K562 (cell line): ENCODE measurements at regions not wholly inside any gene's neighbourhood (a gene's known extent, or its start where the extent isn't known, plus 50 kb on each side); places are given as distances from the start of the nearest gene placed in this dataset.

ENCODE experiments used
- ATAC-seq: fragments of 200-7000 bp; cut with Tn5 transposase; 3 replicates; pipeline ENCODE4 v1.9.1; 2020; ENCODE audit warnings: moderate library complexity
- BruUV-seq: library from RNA; stranded (reverse); fragments of 400-500 nt; replicated peaks from 2 replicates; lab custom pipeline; 2021; lab: Mats Ljungman, UMichigan
- CTCF ChIA-PET: fragments of 300-600 bp; formaldehyde crosslinking; extraction: SDS; loops from one replicate; lab custom pipeline; 2021; ENCODE audit warnings: low intra/inter-chr PET ratio; lab: Yijun Ruan, JAX
- POLR2A ChIA-PET: fragments of 300-600, 350-650 bp; sonication (Branson Sonifier 250); formaldehyde crosslinking; extraction: SDS; loops from one replicate; lab custom pipeline; 2021; ENCODE audit warnings: antibody characterized with exemption, inconsistent platforms; lab: Yijun Ruan, JAX
- DNase-seq, 4 experiments: peaks; one replicate each; pipeline versions ENCODE4 v3.0.0 to v3.0.0-alpha.2; 2011 to 2018; ENCODE audit warnings: low spot score in 3 of 4, mixed read lengths in 3 of 4; ENCODE audit errors: extremely low read depth in 1 of 4
- FAIRE-seq: peaks from 2 replicates; lab custom pipeline; 2011; peaks lifted over from hg19 to GRCh38; lab: Jason Lieb, UNC
- H2AFZ ChIP-seq: 2 replicates; pipeline ENCODE4 v1.6.0; 2011; ENCODE audit warnings: low read depth, low read length, control low read depth, inconsistent platforms
- H3K27ac ChIP-seq: fragments of 200-600 bp; 3 replicates; pipeline ENCODE4 v1.8.0; 2011; ENCODE audit warnings: low read depth, mild to moderate bottlenecking, control low read depth, inconsistent platforms, low read length, moderate library complexity, mixed read lengths; ENCODE audit errors: extremely low read depth
- H3K27me3 ChIP-seq, 2 experiments: fragments of 300-600 bp in 1 of 2; 2 replicates in 1 of 2; 3 replicates in 1 of 2; pipeline versions ENCODE4 v1.6.0 to v1.8.0; 2011; ENCODE audit warnings: inconsistent platforms in 2 of 2, low read length in 2 of 2, mild to moderate bottlenecking in 1 of 2, mixed read lengths in 1 of 2, moderate library complexity in 1 of 2; ENCODE audit not compliant: control insufficient read depth in 2 of 2, insufficient read depth in 2 of 2
- H3K36me3 ChIP-seq: fragments of 300-600 bp; 3 replicates; pipeline ENCODE4 v1.8.0; 2011; ENCODE audit warnings: mild to moderate bottlenecking, low read length, inconsistent platforms; ENCODE audit not compliant: control insufficient read depth, insufficient read depth
- H3K4me1 ChIP-seq, 2 experiments: fragments of 200-600 bp in 1 of 2; replicated peaks in 1 of 2; 2 replicates in 1 of 2; 3 replicates in 1 of 2; pipeline versions ENCODE4 v1.5.1 to v1.8.0; 2011; ENCODE audit warnings: inconsistent platforms in 2 of 2, low read length in 2 of 2, mild to moderate bottlenecking in 1 of 2, mixed read lengths in 1 of 2, moderate library complexity in 1 of 2; ENCODE audit not compliant: control insufficient read depth in 2 of 2, insufficient read depth in 2 of 2
- H3K4me2 ChIP-seq: 2 replicates; pipeline ENCODE4 v1.6.1; 2011; ENCODE audit warnings: low read length, control low read depth, inconsistent platforms, mixed read lengths; ENCODE audit not compliant: insufficient read depth
- H3K4me3 ChIP-seq: fragments of 200-600 bp; sonication (generic), shearing (Covaris generic); 2 replicates; pipeline ENCODE4 v1.5.1; 2016; ENCODE audit warnings: control low read depth, inconsistent platforms
- H3K79me2 ChIP-seq: fragments of 200-600 bp; 3 replicates; pipeline ENCODE4 v1.8.0; 2011; ENCODE audit warnings: low read length, inconsistent platforms; ENCODE audit not compliant: control insufficient read depth, insufficient read depth
- H3K9ac ChIP-seq, 2 experiments: 2 replicates each; pipeline versions ENCODE4 v1.6.0 to v1.6.1; 2011; ENCODE audit warnings: low read depth in 2 of 2, low read length in 2 of 2, control low read depth in 1 of 2, inconsistent platforms in 1 of 2, mild to moderate bottlenecking in 1 of 2, mixed read lengths in 1 of 2; ENCODE audit not compliant: insufficient read depth in 1 of 2
- H3K9me1 ChIP-seq: one replicate; pipeline ENCODE4 v1.6.0; 2011; ENCODE audit warnings: inconsistent platforms, mild to moderate bottlenecking, low read length, moderate library complexity; ENCODE audit not compliant: control insufficient read depth, insufficient read depth
- H3K9me3 ChIP-seq: replicated peaks from 2 replicates; pipeline ENCODE4 v1.5.1; 2011; ENCODE audit warnings: low read depth, low read length, inconsistent platforms; ENCODE audit not compliant: control insufficient read depth, insufficient read depth
- H4K20me1 ChIP-seq: replicated peaks from 2 replicates; pipeline ENCODE4 v1.6.1; 2011; ENCODE audit warnings: low read length, inconsistent platforms, mixed read lengths; ENCODE audit not compliant: control insufficient read depth, insufficient read depth
- CBFA2T3 ChIP-seq: fragments of 450-650 bp; IDR thresholded peaks from 2 replicates; pipeline ENCODE4 v1.6.1; 2017
- CBX1 ChIP-seq: sonication (generic); IDR thresholded peaks from 2 replicates; pipeline ENCODE4 v1.6.1; 2016; ENCODE audit warnings: antibody characterized with exemption, low read depth, mild to moderate bottlenecking
- CREB1 ChIP-seq, 2 experiments: sonication (generic) in 1 of 2; formaldehyde crosslinking in 1 of 2; IDR thresholded peaks; 2 replicates each; pipeline versions ENCODE4 v1.6.1 to v1.8.0; 2012 to 2022; ENCODE audit warnings: inconsistent platforms in 1 of 2, mild to moderate bottlenecking in 1 of 2, missing genetic modification reagents in 1 of 2, moderate library complexity in 1 of 2
- DMBX1 ChIP-seq: fragments of 250-450 bp; sonication (Bioruptor Pico); IDR thresholded peaks from 2 replicates; pipeline ENCODE4 v1.8.0; 2022; ENCODE audit warnings: inconsistent platforms, mild to moderate bottlenecking, moderate library complexity, borderline replicate concordance
- DPF2 ChIP-seq: fragments of 450-650 bp; IDR thresholded peaks from 2 replicates; pipeline ENCODE4 v1.6.1; 2016
- EP400 ChIP-seq: fragments of 450-650 bp; IDR thresholded peaks from 2 replicates; pipeline ENCODE4 v1.6.1; 2017; ENCODE audit warnings: antibody characterized with exemption, mild to moderate bottlenecking, moderate library complexity
- GABPA ChIP-seq: fragments of 200-800 bp; sonication (Bioruptor generic); conservative IDR thresholded peaks from 2 replicates; pipeline ENCODE4 v1.6.1; 2016; ENCODE audit warnings: low read depth, missing genetic modification characterization, missing compliant biosample characterization
- HDAC1 ChIP-seq, 2 experiments: fragments of 450-650 bp; IDR thresholded peaks; 2 replicates each; pipeline ENCODE4 v1.6.1; 2016 to 2017; ENCODE audit warnings: inconsistent platforms in 1 of 2, mild to moderate bottlenecking in 1 of 2, moderate library complexity in 1 of 2
- L3MBTL2 ChIP-seq: fragments of 450-650 bp; IDR thresholded peaks from 2 replicates; pipeline ENCODE4 v1.6.1; 2016; ENCODE audit warnings: mild to moderate bottlenecking, moderate library complexity
- NR2C1 ChIP-seq, 2 experiments: fragments of 450-650 bp; IDR thresholded peaks; 2 replicates each; pipeline ENCODE4 v1.6.1; 2017; ENCODE audit warnings: mild to moderate bottlenecking in 2 of 2, antibody characterized with exemption in 1 of 2, inconsistent platforms in 1 of 2, missing compliant biosample characterization in 1 of 2, missing genetic modification characterization in 1 of 2
- PKNOX1 ChIP-seq: fragments of 450-650 bp; IDR thresholded peaks from 2 replicates; pipeline ENCODE4 v1.6.1; 2016
- RFX5 ChIP-seq: IDR thresholded peaks from 2 replicates; pipeline ENCODE4 v1.6.1; 2011; ENCODE audit warnings: low read depth, mild to moderate bottlenecking, improper control_type of control experiment, low read length
- SMAD4 ChIP-seq: fragments of 250-450 bp; sonication (Bioruptor Pico); conservative IDR thresholded peaks from 2 replicates; pipeline ENCODE4 v1.8.0; 2021; ENCODE audit warnings: inconsistent platforms, mild to moderate bottlenecking, moderate library complexity
- SPI1 ChIP-seq: IDR thresholded peaks from 2 replicates; pipeline ENCODE4 v1.6.1; 2011; ENCODE audit warnings: low read depth, low read length, control low read depth, borderline replicate concordance
- TAL1 ChIP-seq: fragments of 450-650 bp; IDR thresholded peaks from 2 replicates; pipeline ENCODE4 v1.6.1; 2016; ENCODE audit warnings: mild to moderate bottlenecking
- TEAD2 ChIP-seq: fragments of 450-650 bp; IDR thresholded peaks from 2 replicates; pipeline ENCODE4 v1.6.1; 2016; ENCODE audit warnings: missing genetic modification characterization, control low read depth, missing compliant biosample characterization
- ZHX1 ChIP-seq: fragments of 150-350 bp; conservative IDR thresholded peaks from 2 replicates; pipeline ENCODE4 v1.6.1; 2014; ENCODE audit warnings: low read length
- ZNF175 ChIP-seq: fragments of 200-800 bp; sonication (Bioruptor generic); IDR thresholded peaks from 2 replicates; pipeline ENCODE4 v1.6.1; 2016; ENCODE audit warnings: low read depth, mild to moderate bottlenecking, missing genetic modification characterization, missing compliant biosample characterization
- WGBS: fragments of 100-300 bp; shearing (Covaris generic); methylation state at CpG from one replicate; pipeline ENCODE4 v1.1.6; 2016; ENCODE audit warnings: low coverage, mixed read lengths; ENCODE audit not compliant: insufficient coverage; ENCODE audit errors: missing lambda C conversion rate; 5-methylcytosine and 5-hydroxymethylcytosine counted together
- in situ Hi-C: fragments of 300-500 bp; cut with MboI; formaldehyde crosslinking; loops from 4 replicates; pipeline ENCODE4 v1.15.0; 2018; ENCODE audit warnings: inconsistent platforms, mixed read lengths
- intact Hi-C: fragments of 100-400 bp; cut with micrococcal nuclease; formaldehyde crosslinking; loops from 2 replicates; pipeline ENCODE4 v1.14.2; 2022

GRCh38 chr3:124653797-124654469 lies 76.3 kb upstream of the UMPS start:
- H3K4me2 ChIP-seq, result peak overlapping the region; percentile 37; the same call in 1 of the 2 replicates
- H3K36me3 ChIP-seq, result no peaks in the 10 kb centered on the region
- POLR2A ChIA-PET, result interaction anchor here (0.6 to 1.0 kb wide), 2 partner anchors 10 to 18 kb away, joined by 3 to 4 read pairs; no protein-coding TSS in a partner anchor
- CTCF ChIA-PET, result interaction anchor here (0.7 kb wide), 1 partner anchor 909 kb away, joined by 3 read pairs; no protein-coding TSS in a partner anchor
- H4K20me1 ChIP-seq, result no peaks in the 10 kb centered on the region
- peak overlapping the region in 1 of 2 experiments; percentile 44; a peak in 2 of 4 replicates for H3K9ac ChIP-seq
- BruUV-seq, result no TSS peak
- 2% methylated on average over 4 of the region's 4 CpGs for WGBS
- H3K9me1 ChIP-seq, result no peaks in the 10 kb centered on the region
- H3K4me1 ChIP-seq, result peaks cover 0 to 22% of the 10 kb centered on the region in 2 experiments; a peak in 4 of 5 replicates
- H3K27me3 ChIP-seq, result no peaks in the 10 kb centered on the region
- intact Hi-C loops, result no loop called here
- in situ Hi-C loops, result no loop called here
- ATAC-seq, result peak; percentile 90
- peak overlapping the region; percentile 66 for H3K27ac ChIP-seq
- H3K9me3 ChIP-seq, result no peaks in the 10 kb centered on the region; the same call in 1 of the 2 replicates
- peak overlapping the region; percentile 90 for H2AFZ ChIP-seq
- H3K4me3 ChIP-seq, result no peak overlapping the region
- peak; percentile 20 to 65 (median 40) for DNase-seq
- peak; percentile 83 for FAIRE-seq
- H3K79me2 ChIP-seq, result no peaks in the 10 kb centered on the region
- no peak for TF ChIP-seq RFX5
- 0 out of 2 replicates have a peak, but pooled peaks have one; percentile 30 for TF ChIP-seq PKNOX1
- TF ChIP-seq SMAD4 (CRISPR knock-in tag), result 0 out of 2 replicates have a peak, but pooled peaks have one; percentile 57
- TF ChIP-seq NR2C1 (IDR thresholded peaks at IDR 0.05), result peak; percentile 57
- TF ChIP-seq NR2C1 (tag; IDR thresholded peaks at IDR 0.05), result no peak; the same call in 1 of the 2 replicates
- TF ChIP-seq EP400, result peak; percentile 44; the same call in 1 of the 2 replicates
- TF ChIP-seq HDAC1 (IDR thresholded peaks at IDR 0.05), result 0 out of 4 replicates have a peak, but pooled peaks of 1 of the 2 experiments have one; percentile 37
- TF ChIP-seq ZHX1, result no peak
- TF ChIP-seq L3MBTL2, result peak; percentile 62
- peak; percentile 69 for TF ChIP-seq CBFA2T3
- peak; percentile 39; the same call in 1 of the 2 replicates for TF ChIP-seq GABPA (tag)
- TF ChIP-seq TEAD2 (tag), result no peak
- peak; percentile 35; the same call in 1 of the 2 replicates for TF ChIP-seq SPI1
- TF ChIP-seq CREB1 (IDR thresholded peaks at IDR 0.05), result peak; percentile 52; the same call in 1 of the 2 replicates
- TF ChIP-seq CREB1 (CRISPR knock-in tag; IDR thresholded peaks at IDR 0.05), result 0 out of 2 replicates have a peak, but pooled peaks have one; percentile 23
- TF ChIP-seq ZNF175 (CRISPR knock-in tag), result peak; percentile 50; the same call in 1 of the 2 replicates
- peak; percentile 47; the same call in 1 of the 2 replicates for TF ChIP-seq DPF2
- no peak for TF ChIP-seq CBX1
- peak; percentile 55; the same call in 1 of the 2 replicates for TF ChIP-seq DMBX1
- peak; percentile 50; the same call in 1 of the 2 replicates for TF ChIP-seq TAL1
